ENCODE measurements at regions not wholly inside any gene's neighbourhood (a gene's known extent, or its start where the extent isn't known, plus 50 kb on each side); places are given as distances from the start of the nearest gene placed in this dataset.
"Not testable (repeated sequence)": the region's sequence is repeated elsewhere in the genome, so short reads cannot be mapped to it uniquely, and the experiment has no call there.

DNA sequence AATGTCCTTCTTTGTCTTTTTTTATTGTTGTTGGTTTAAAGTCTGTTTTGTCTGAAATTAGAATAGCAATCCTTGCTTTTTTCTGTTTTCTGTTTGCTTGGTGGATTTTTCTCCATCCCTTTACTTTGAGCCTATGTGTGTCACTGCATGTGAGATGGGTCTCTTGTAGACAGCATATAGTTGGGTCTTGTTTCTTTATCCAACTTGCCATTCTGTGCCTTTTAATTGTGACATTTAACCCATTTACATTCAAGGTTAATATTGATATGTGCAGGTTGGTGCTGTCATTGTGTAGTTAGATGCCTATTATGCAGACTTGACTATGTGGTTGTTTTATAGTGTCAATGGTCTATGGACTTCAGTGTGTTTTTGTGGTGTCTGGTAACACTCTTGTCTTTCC lies 197.5 kb upstream of the FN1 start:
- DNase-seq: no peak
- Histone ChIP-seq H3K36me3 (ENCODE audit: control insufficient read depth, insufficient read depth, low read length) (no peaks in the 10 kb centered on the region), H3K27me3 (ENCODE audit: control insufficient read depth, insufficient read depth, low read length) (peaks cover 2% of the 10 kb centered on the region), H3K4me1 (ENCODE audit: control insufficient read depth, insufficient read depth, low read length) (no peaks in the 10 kb centered on the region), H3K9me3 (ENCODE audit: control insufficient read depth, insufficient read depth, low read length) (no peaks in the 10 kb centered on the region), H3K27ac (ENCODE audit: low read length) (no peak overlapping the region), H3K4me3 (ENCODE audit: low read length) (no peak overlapping the region)
- Mint-ChIP-seq H3K9me3 (peaks cover 9 to 12% of the 10 kb centered on the region in 2 donors), H3K4me1 (no peaks in the 10 kb centered on the region), H3K27me3 (ENCODE audit: low read depth in 2 of 2) (peaks cover 0 to 2% of the 10 kb centered on the region in 2 donors), H3K4me3 (no peak overlapping the region), H3K36me3 (peaks cover 19% of the 10 kb centered on the region), H3K27ac (no peak overlapping the region)
- TF ChIP-seq CTCF (IDR thresholded peaks at IDR 0.05): no peak
- intact Hi-C loops (cut with micrococcal nuclease): no loop called here
- no peak for ATAC-seq

- intact Hi-C loops (cut with micrococcal nuclease): no loop called here
- H3K36me3 Mint-ChIP-seq: peaks cover 16% of the 10 kb centered on the region
- H3K4me3 ChIP-seq (ENCODE audit: low read length): no peak overlapping the region
- no peaks in the 10 kb centered on the region for H3K36me3 ChIP-seq (ENCODE audit: control insufficient read depth, insufficient read depth, low read length)
- ATAC-seq (no peak), DNase-seq (no peak)
- H3K9me3 Mint-ChIP-seq: peaks cover 8 to 12% of the 10 kb centered on the region in 2 donors
- H3K27ac Mint-ChIP-seq: no peak overlapping the region
- peaks cover 0 to 4% of the 10 kb centered on the region in 2 donors for H3K27me3 Mint-ChIP-seq (ENCODE audit: low read depth in 2 of 2)
- 90% methylated on average over 2 of the region's 2 CpGs for WGBS (ENCODE audit: insufficient coverage)
- no peaks in the 10 kb centered on the region for H3K9me3 ChIP-seq (ENCODE audit: control insufficient read depth, insufficient read depth, low read length)
- TF ChIP-seq CTCF (IDR thresholded peaks at IDR 0.05): no peak
- no peaks in the 10 kb centered on the region for H3K4me1 ChIP-seq (ENCODE audit: control insufficient read depth, insufficient read depth, low read length)
- no peaks in the 10 kb centered on the region for H3K4me1 Mint-ChIP-seq
- no peak overlapping the region for H3K4me3 Mint-ChIP-seq
- H3K27me3 ChIP-seq (ENCODE audit: control insufficient read depth, insufficient read depth, low read length): peaks cover under 1% of the 10 kb centered on the region
- H3K27ac ChIP-seq (ENCODE audit: low read length): no peak overlapping the region
Measured at GRCh38 chr2:215631696-215632095, 195.8 kb upstream of the FN1 start.

DNA sequence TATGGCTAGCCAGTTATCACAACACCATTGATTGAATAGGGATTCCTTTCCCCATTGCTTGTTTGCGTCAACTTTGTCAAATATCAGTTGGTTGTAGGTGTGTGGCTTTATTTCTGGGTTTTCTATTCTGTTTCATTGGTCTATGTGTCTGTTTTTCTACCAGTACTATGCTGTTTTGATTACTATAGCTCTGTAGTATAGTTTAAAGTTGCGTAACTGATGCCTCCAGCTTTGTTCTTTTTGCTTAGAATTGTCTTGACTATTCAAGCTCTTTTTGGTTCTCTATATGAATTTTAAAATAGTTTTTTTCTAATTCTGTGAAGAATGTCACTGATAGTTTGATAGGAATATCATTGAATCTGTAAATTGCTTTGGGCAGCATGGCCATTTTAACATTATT lies 194.9 kb upstream of the FN1 start:
- H3K4me3 Mint-ChIP-seq; H3K4me1 ChIP-seq (ENCODE audit: control insufficient read depth, insufficient read depth, low read length); DNase-seq; H3K27ac Mint-ChIP-seq; H3K27me3 Mint-ChIP-seq (ENCODE audit: low read depth in 2 of 2); ATAC-seq; H3K27me3 ChIP-seq (ENCODE audit: control insufficient read depth, insufficient read depth, low read length); intact Hi-C loops (cut with micrococcal nuclease); H3K27ac ChIP-seq (ENCODE audit: low read length); H3K9me3 ChIP-seq (ENCODE audit: control insufficient read depth, insufficient read depth, low read length); H3K36me3 ChIP-seq (ENCODE audit: control insufficient read depth, insufficient read depth, low read length); H3K4me1 Mint-ChIP-seq; H3K4me3 ChIP-seq (ENCODE audit: low read length): not testable (repeated sequence)
- Mint-ChIP-seq H3K9me3 (peaks cover 7 to 12% of the 10 kb centered on the region in 2 donors), H3K36me3 (peaks cover 16% of the 10 kb centered on the region)
- 92% methylated on average over 2 of the region's 2 CpGs for WGBS (ENCODE audit: insufficient coverage)

- H3K4me3 Mint-ChIP-seq: no peak overlapping the region
- H3K27me3 Mint-ChIP-seq (ENCODE audit: low read depth in 2 of 2): peaks cover 0 to 9% of the 10 kb centered on the region in 2 donors
- TF ChIP-seq CTCF (IDR thresholded peaks at IDR 0.05): no peak
- H3K36me3 Mint-ChIP-seq: peaks cover 8% of the 10 kb centered on the region
- H3K9me3 ChIP-seq (ENCODE audit: control insufficient read depth, insufficient read depth, low read length): no peaks in the 10 kb centered on the region
- H3K27me3 ChIP-seq (ENCODE audit: control insufficient read depth, insufficient read depth, low read length): no peaks in the 10 kb centered on the region
- DNase-seq: no peak
- no peak overlapping the region for H3K27ac ChIP-seq (ENCODE audit: low read length)
- no peaks in the 10 kb centered on the region for H3K36me3 ChIP-seq (ENCODE audit: control insufficient read depth, insufficient read depth, low read length)
- no peaks in the 10 kb centered on the region for H3K4me1 Mint-ChIP-seq
- intact Hi-C loops (cut with micrococcal nuclease): no loop called here
- no CpG with 5 or more reads among the region's 1 CpG for WGBS (ENCODE audit: insufficient coverage)
- ATAC-seq: no peak
- no peaks in the 10 kb centered on the region for H3K4me1 ChIP-seq (ENCODE audit: control insufficient read depth, insufficient read depth, low read length)
- peaks cover 3 to 8% of the 10 kb centered on the region in 2 donors for H3K9me3 Mint-ChIP-seq
- no peak overlapping the region for H3K4me3 ChIP-seq (ENCODE audit: low read length)
- H3K27ac Mint-ChIP-seq: no peak overlapping the region
Measured at GRCh38 chr2:215627771-215628170, 191.9 kb upstream of the FN1 start.

Data from natural killer cell (primary cell).